MM.1S (cell line): ENCODE measurements at regions not wholly inside any gene's neighbourhood (a gene's known extent, or its start where the extent isn't known, plus 50 kb on each side); places are given as distances from the start of the nearest gene placed in this dataset.

Experiments used
- DNase-seq: peaks from one replicate; pipeline ENCODE4 v3.0.0-alpha.2; 2015
- H2AFZ ChIP-seq: fragments of 300-600 bp; sonication (generic); 2 replicates; pipeline ENCODE4 v1.6.0; 2016; ENCODE audit warnings: antibody characterized with exemption, low read length
- H3F3A ChIP-seq: fragments of 300-600 bp; sonication (generic); 2 replicates; pipeline ENCODE4 v1.6.1; 2016; ENCODE audit warnings: mild to moderate bottlenecking, antibody characterized with exemption, low read length, moderate library complexity, mixed read lengths; ENCODE audit not compliant: insufficient read depth
- H3K27ac ChIP-seq: fragments of 300-600 bp; sonication (generic); 2 replicates; pipeline ENCODE4 v1.5.1; 2016; ENCODE audit warnings: mild to moderate bottlenecking, low read length
- H3K27me3 ChIP-seq: fragments of 300-600 bp; sonication (generic); replicated peaks from 2 replicates; pipeline ENCODE4 v1.6.0; 2016; ENCODE audit warnings: low read length; ENCODE audit not compliant: insufficient read depth
- H3K36me3 ChIP-seq: fragments of 300-600 bp; sonication (generic); replicated peaks from 2 replicates; pipeline ENCODE4 v1.6.1; 2016; ENCODE audit warnings: mild to moderate bottlenecking, low read length, mixed read lengths; ENCODE audit not compliant: insufficient read depth
- H3K4me1 ChIP-seq: fragments of 300-600 bp; sonication (generic); 2 replicates; pipeline ENCODE4 v1.6.1; 2016; ENCODE audit warnings: low read length, mixed read lengths
- H3K4me2 ChIP-seq: fragments of 300-600 bp; sonication (generic); 2 replicates; pipeline ENCODE4 v1.6.0; 2016; ENCODE audit warnings: low read depth, low read length
- H3K4me3 ChIP-seq: fragments of 300-600 bp; sonication (generic); 2 replicates; pipeline ENCODE4 v1.5.1; 2016; ENCODE audit warnings: low read length, mixed read lengths
- H3K79me2 ChIP-seq: fragments of 300-600 bp; sonication (generic); 2 replicates; pipeline ENCODE4 v1.6.1; 2016; ENCODE audit warnings: mixed run types, low read length, mixed read lengths
- H3K9ac ChIP-seq: fragments of 300-600 bp; sonication (generic); 2 replicates; pipeline ENCODE4 v1.6.1; 2016; ENCODE audit warnings: low read length, mixed read lengths
- H3K9me2 ChIP-seq: fragments of 300-600 bp; sonication (generic); replicated peaks from 2 replicates; pipeline ENCODE4 v1.6.1; 2016; ENCODE audit warnings: mild to moderate bottlenecking, low read length, mixed read lengths; ENCODE audit not compliant: insufficient read depth
- H3K9me3 ChIP-seq: fragments of 300-600 bp; sonication (generic); replicated peaks from 2 replicates; pipeline ENCODE4 v1.6.1; 2016; ENCODE audit warnings: mild to moderate bottlenecking, low read length, mixed read lengths; ENCODE audit not compliant: insufficient read depth
- H4K20me1 ChIP-seq: fragments of 300-600 bp; sonication (generic); 2 replicates; pipeline ENCODE4 v1.6.1; 2016; ENCODE audit warnings: mild to moderate bottlenecking, low read length, moderate library complexity, mixed read lengths; ENCODE audit not compliant: insufficient read depth
- CTCF ChIP-seq: fragments of 300-600 bp; sonication (generic); IDR thresholded peaks from 2 replicates; pipeline ENCODE4 v1.5.1; 2016; ENCODE audit warnings: antibody characterized with exemption, low read length, mixed read lengths
- EZH2 ChIP-seq: fragments of 300-600 bp; sonication (generic); optimal IDR thresholded peaks from 2 replicates; pipeline ENCODE3; 2017; ENCODE audit warnings: low read depth, mild to moderate bottlenecking, antibody characterized with exemption, low read length, mixed read lengths
- EZH2phosphoT487 ChIP-seq: fragments of 300-600 bp; sonication (generic); IDR thresholded peaks from 2 replicates; pipeline ENCODE4 v1.6.1; 2018; ENCODE audit warnings: antibody characterized with exemption, low read length

- H3K9ac ChIP-seq: no peak overlapping the region
- no peak for DNase-seq
- H3K9me3 ChIP-seq: no peaks in the 10 kb centered on the region
- H3K27me3 ChIP-seq: no peaks in the 10 kb centered on the region
- no peaks in the 10 kb centered on the region for H4K20me1 ChIP-seq
- no peaks in the 10 kb centered on the region for H3K9me2 ChIP-seq
- H3K79me2 ChIP-seq: peaks cover 52% of the 10 kb centered on the region
- H3K27ac ChIP-seq: no peak overlapping the region
- H3K36me3 ChIP-seq: no peaks in the 10 kb centered on the region
- no peak overlapping the region for H3K4me3 ChIP-seq
- no peak for TF ChIP-seq EZH2
- no peak for TF ChIP-seq EZH2phosphoT487
- TF ChIP-seq CTCF: no peak
- no peak overlapping the region for H2AFZ ChIP-seq
- 0 out of 2 replicates have a peak, but pooled peaks cover 6% of the 10 kb centered on the region for H3K4me1 ChIP-seq
- H3K4me2 ChIP-seq: no peak overlapping the region
- peaks cover 10% of the 10 kb centered on the region; the same call in 1 of the 2 replicates for H3F3A ChIP-seq
Measured at GRCh38 chr14:89615421-89615820, 198.4 kb upstream of the FOXN3 start.

GRCh38 chr14:89614009-89614691, 197.1 kb upstream of the FOXN3 start:
- TF ChIP-seq EZH2 (no peak), CTCF (no peak), EZH2phosphoT487 (no peak)
- Histone ChIP-seq H3K4me3 (no peak overlapping the region), H3K9me3 (no peaks in the 10 kb centered on the region), H2AFZ (no peak overlapping the region), H3K36me3 (no peaks in the 10 kb centered on the region), H3K9ac (no peak overlapping the region), H3K4me1 (no peaks in the 10 kb centered on the region), H3K27me3 (no peaks in the 10 kb centered on the region), H4K20me1 (no peaks in the 10 kb centered on the region), H3F3A (peaks cover 10% of the 10 kb centered on the region; the same call in 1 of the 2 replicates), H3K9me2 (no peaks in the 10 kb centered on the region), H3K27ac (no peak overlapping the region), H3K4me2 (no peak overlapping the region), H3K79me2 (peaks cover 55% of the 10 kb centered on the region)
- DNase-seq: no peak

GRCh38 chr14:89613260-89614008, 196.4 kb upstream of the FOXN3 start:
- H3K9me3 ChIP-seq: no peaks in the 10 kb centered on the region
- H3K36me3 ChIP-seq: no peaks in the 10 kb centered on the region
- H3K27me3 ChIP-seq: no peaks in the 10 kb centered on the region
- TF ChIP-seq CTCF: no peak
- TF ChIP-seq EZH2: no peak
- no peak for TF ChIP-seq EZH2phosphoT487
- H3F3A ChIP-seq: peaks cover 10% of the 10 kb centered on the region; the same call in 1 of the 2 replicates
- H3K79me2 ChIP-seq: peaks cover 55% of the 10 kb centered on the region
- H3K27ac ChIP-seq: no peak overlapping the region
- DNase-seq: no peak
- no peak overlapping the region for H2AFZ ChIP-seq
- H3K4me2 ChIP-seq: no peak overlapping the region
- no peak overlapping the region for H3K9ac ChIP-seq
- no peaks in the 10 kb centered on the region for H4K20me1 ChIP-seq
- H3K4me3 ChIP-seq: no peak overlapping the region
- H3K9me2 ChIP-seq: no peaks in the 10 kb centered on the region
- no peaks in the 10 kb centered on the region for H3K4me1 ChIP-seq
